PC-3 (cell line): ENCODE measurements at regions not wholly inside any gene's neighbourhood (a gene's known extent, or its start where the extent isn't known, plus 50 kb on each side); places are given as distances from the start of the nearest gene placed in this dataset.

Source experiments
- ATAC-seq: fragments of 200-7000 bp; cut with Tn5 transposase; 2 replicates; pipeline ENCODE4 v1.9.1; 2020; ENCODE audit warnings: mild to moderate bottlenecking, moderate library complexity
- BruUV-seq: library from RNA; stranded (reverse); fragments of 400-500 nt; replicated peaks from 2 replicates; lab custom pipeline; 2021; lab: Mats Ljungman, UMichigan
- CTCF ChIA-PET: fragments of 300-600 bp; sonication (Branson Sonifier 250); formaldehyde crosslinking; loops from one replicate; lab custom pipeline; 2022; ENCODE audit warnings: antibody characterized with exemption; lab: Charles Lee
- POLR2A ChIA-PET: fragments of 300-600 bp; sonication (Branson Sonifier 250); formaldehyde crosslinking; loops from one replicate; lab custom pipeline; 2022; ENCODE audit warnings: antibody characterized with exemption; ENCODE audit not compliant: unreplicated experiment; lab: Charles Lee
- DNase-seq: peaks from one replicate; pipeline ENCODE4 v3.0.0-alpha.2; 2015
- H2AFZ ChIP-seq: fragments of 300-600 bp; sonication (generic); 2 replicates; pipeline ENCODE4 v1.6.0; 2016; ENCODE audit warnings: antibody characterized with exemption, low read length
- H3F3A ChIP-seq: fragments of 300-600 bp; sonication (generic); one replicate; pipeline ENCODE4 v1.6.0; 2017; ENCODE audit warnings: antibody characterized with exemption, low read length, control low read depth, mild to moderate bottlenecking; ENCODE audit not compliant: unreplicated experiment
- H3K27ac ChIP-seq: fragments of 300-600 bp; sonication (generic); 2 replicates; pipeline ENCODE4 v1.5.1; 2016; ENCODE audit warnings: mild to moderate bottlenecking, low read length
- H3K27me3 ChIP-seq: fragments of 300-600 bp; sonication (generic); 2 replicates; pipeline ENCODE4 v1.6.1; 2016; ENCODE audit warnings: low read length, mixed read lengths
- H3K36me3 ChIP-seq: fragments of 300-600 bp; sonication (generic); 2 replicates; pipeline ENCODE4 v1.6.1; 2016; ENCODE audit warnings: low read depth, mixed run types, low read length, mixed read lengths
- H3K4me1 ChIP-seq: fragments of 300-600 bp; sonication (generic); 2 replicates; pipeline ENCODE4 v1.5.1; 2016; ENCODE audit warnings: low read length; ENCODE audit not compliant: insufficient read depth
- H3K4me2 ChIP-seq: fragments of 300-600 bp; sonication (generic); 2 replicates; pipeline ENCODE4 v1.6.0; 2016; ENCODE audit warnings: low read length
- H3K4me3 ChIP-seq: fragments of 300-600 bp; sonication (generic); 2 replicates; pipeline ENCODE4 v1.5.1; 2016; ENCODE audit warnings: mild to moderate bottlenecking, low read length, mixed read lengths
- H3K79me2 ChIP-seq: fragments of 300-600 bp; sonication (generic); 2 replicates; pipeline ENCODE4 v1.6.1; 2017; ENCODE audit warnings: low read length, mixed read lengths
- H3K9ac ChIP-seq: fragments of 300-600 bp; sonication (generic); 2 replicates; pipeline ENCODE4 v1.6.0; 2016; ENCODE audit warnings: mild to moderate bottlenecking, low read length
- H3K9me2 ChIP-seq: fragments of 300-600 bp; sonication (generic); replicated peaks from 2 replicates; pipeline ENCODE4 v1.6.1; 2016; ENCODE audit warnings: mixed run types, low read length, mixed read lengths
- H3K9me3 ChIP-seq: fragments of 300-600 bp; sonication (generic); 2 replicates; pipeline ENCODE4 v1.6.1; 2016; ENCODE audit warnings: low read length, mixed read lengths
- H4K20me1 ChIP-seq: fragments of 300-600 bp; sonication (generic); 2 replicates; pipeline ENCODE4 v1.6.1; 2016; ENCODE audit warnings: low read length, mixed read lengths
- CTCF ChIP-seq: fragments of 300-600 bp; sonication (generic); conservative IDR thresholded peaks from 2 replicates; pipeline ENCODE4 v1.5.1; 2017; ENCODE audit warnings: antibody characterized with exemption, low read depth, mild to moderate bottlenecking, low read length
- EZH2 ChIP-seq: fragments of 300-600 bp; sonication (generic); IDR thresholded peaks from one replicate; pipeline ENCODE4 v1.6.1; 2017; ENCODE audit warnings: antibody characterized with exemption, mild to moderate bottlenecking, low read length; ENCODE audit not compliant: unreplicated experiment
- EZH2phosphoT487 ChIP-seq: fragments of 300-600 bp; sonication (generic); IDR thresholded peaks from 2 replicates; pipeline ENCODE4 v1.6.1; 2018; ENCODE audit warnings: mild to moderate bottlenecking, antibody characterized with exemption, low read length, borderline replicate concordance
- intact Hi-C: fragments of 100-400 bp; cut with micrococcal nuclease; formaldehyde crosslinking; loops from 2 replicates; pipeline ENCODE4 v1.9.0; 2023

- CTCF ChIA-PET = no interaction called here
- no peaks in the 10 kb centered on the region for H3K9me3 ChIP-seq
- no peaks in the 10 kb centered on the region for H3K4me1 ChIP-seq
- H2AFZ ChIP-seq = no peak overlapping the region
- H3K79me2 ChIP-seq = no peaks in the 10 kb centered on the region
- POLR2A ChIA-PET = no interaction called here
- no peaks in the 10 kb centered on the region for H4K20me1 ChIP-seq
- H3K27me3 ChIP-seq = no peaks in the 10 kb centered on the region
- no peak overlapping the region for H3K27ac ChIP-seq
- ATAC-seq (no peak; the same call in 1 of the 2 replicates), DNase-seq (no peak)
- no peak overlapping the region for H3K9ac ChIP-seq
- H3K36me3 ChIP-seq = no peaks in the 10 kb centered on the region
- no peaks in the 10 kb centered on the region for H3F3A ChIP-seq
- no peak overlapping the region for H3K4me2 ChIP-seq
- no peaks in the 10 kb centered on the region for H3K9me2 ChIP-seq
- H3K4me3 ChIP-seq = no peak overlapping the region
- intact Hi-C loops = no loop called here
- TF ChIP-seq EZH2phosphoT487 (no peak), CTCF (no peak)
- no TSS peak for BruUV-seq
Observed at GRCh38 chr4:62359441-62360155, 1159.5 kb downstream of the ADGRL3 start.

GRCh38 chr4:62344915-62345314 is 1144.8 kb downstream of the ADGRL3 start:
- Histone ChIP-seq H3K4me1 (peaks cover 7% of the 10 kb centered on the region; the same call in 1 of the 2 replicates), H3K36me3 (no peaks in the 10 kb centered on the region), H4K20me1 (no peaks in the 10 kb centered on the region), H3K27me3 (no peaks in the 10 kb centered on the region), H3K9me3 (0 out of 2 replicates have a peak, but pooled peaks cover 4% of the 10 kb centered on the region), H3K9me2 (0 out of 2 replicates have a peak, but pooled peaks cover 4% of the 10 kb centered on the region), H3K9ac (no peak overlapping the region), H2AFZ (no peak overlapping the region), H3K27ac (no peak overlapping the region), H3K4me2 (no peak overlapping the region), H3K79me2 (no peaks in the 10 kb centered on the region), H3K4me3 (no peak overlapping the region), H3F3A (no peaks in the 10 kb centered on the region)
- ATAC-seq = no peak
- peak; percentile 25 for DNase-seq
- intact Hi-C loops = no loop called here
- POLR2A ChIA-PET = no interaction called here
- BruUV-seq = no TSS peak
- CTCF ChIA-PET = no interaction called here
- TF ChIP-seq CTCF (no peak), EZH2 (no peak), EZH2phosphoT487 (no peak)

- H2AFZ ChIP-seq = no peak overlapping the region
- no TSS peak for BruUV-seq
- intact Hi-C loops = no loop called here
- CTCF ChIA-PET = no interaction called here
- no peak overlapping the region for H3K9ac ChIP-seq
- POLR2A ChIA-PET = no interaction called here
- no peak for TF ChIP-seq EZH2phosphoT487
- TF ChIP-seq CTCF = no peak
- TF ChIP-seq EZH2 = no peak
- no peaks in the 10 kb centered on the region for H3K36me3 ChIP-seq
- DNase-seq (no peak), ATAC-seq (no peak)
- 0 out of 2 replicates have a peak, but pooled peaks cover 4% of the 10 kb centered on the region for H3K9me3 ChIP-seq
- H3K27me3 ChIP-seq = no peaks in the 10 kb centered on the region
- H3K79me2 ChIP-seq = no peaks in the 10 kb centered on the region
- H3K4me2 ChIP-seq = no peak overlapping the region
- H4K20me1 ChIP-seq = no peaks in the 10 kb centered on the region
- H3K9me2 ChIP-seq = 0 out of 2 replicates have a peak, but pooled peaks cover 4% of the 10 kb centered on the region
- H3K4me1 ChIP-seq = peaks cover 7% of the 10 kb centered on the region; the same call in 1 of the 2 replicates
- no peak overlapping the region for H3K27ac ChIP-seq
- H3F3A ChIP-seq = no peaks in the 10 kb centered on the region
- no peak overlapping the region for H3K4me3 ChIP-seq
Observed at GRCh38 chr4:62344474-62344873, 1144.3 kb downstream of the ADGRL3 start.
